H9 (cell line): ENCODE measurements at regions not wholly inside any gene's neighbourhood (a gene's known extent, or its start where the extent isn't known, plus 50 kb on each side); places are given as distances from the start of the nearest gene placed in this dataset.

Experiments
- DNase-seq: peaks from one replicate; pipeline ENCODE4 v3.0.0-alpha.2; 2017
- H2AFZ ChIP-seq: one replicate; pipeline ENCODE4 v1.6.1; 2013; ENCODE audit warnings: mild to moderate bottlenecking, low read length, control low read depth, moderate library complexity
- H2AK5ac ChIP-seq: 2 replicates; pipeline ENCODE4 v1.6.1; 2013; ENCODE audit warnings: low read length, control low read depth, mixed read lengths; ENCODE audit not compliant: insufficient read length
- H2BK120ac ChIP-seq: one replicate; pipeline ENCODE4 v1.6.1; 2013; ENCODE audit warnings: low read depth, mild to moderate bottlenecking, low read length, control low read depth, inconsistent platforms; ENCODE audit not compliant: poor library complexity, severe bottlenecking
- H2BK12ac ChIP-seq: 2 replicates; pipeline ENCODE4 v1.6.1; 2013; ENCODE audit warnings: low read length, control low read depth, mixed read lengths, low read depth; ENCODE audit not compliant: insufficient read length
- H2BK15ac ChIP-seq: 2 replicates; pipeline ENCODE4 v1.6.1; 2013; ENCODE audit warnings: low read depth, low read length, control low read depth
- H2BK20ac ChIP-seq: one replicate; pipeline ENCODE4 v1.6.1; 2013; ENCODE audit warnings: low read depth, mild to moderate bottlenecking, low read length, control low read depth, inconsistent platforms; ENCODE audit not compliant: poor library complexity, severe bottlenecking
- H2BK5ac ChIP-seq: 2 replicates; pipeline ENCODE4 v1.6.1; 2013; ENCODE audit warnings: low read length, control low read depth, mixed read lengths; ENCODE audit not compliant: insufficient read length
- H3K14ac ChIP-seq: 2 replicates; pipeline ENCODE4 v1.6.1; 2013; ENCODE audit warnings: low read length, control low read depth; ENCODE audit not compliant: insufficient read depth
- H3K18ac ChIP-seq: 2 replicates; pipeline ENCODE4 v1.6.1; 2013; ENCODE audit warnings: low read depth, mild to moderate bottlenecking, mixed read lengths, low read length, control low read depth; ENCODE audit not compliant: insufficient read length
- H3K23ac ChIP-seq: 2 replicates; pipeline ENCODE4 v1.6.1; 2013; ENCODE audit warnings: low read length, control low read depth, mixed read lengths, low read depth; ENCODE audit not compliant: insufficient read length
- H3K23me2 ChIP-seq: 2 replicates; pipeline ENCODE4 v1.6.1; 2013; ENCODE audit warnings: low read depth, mild to moderate bottlenecking, mixed read lengths, low read length, control low read depth; ENCODE audit not compliant: insufficient read length, poor library complexity, severe bottlenecking
- H3K27ac ChIP-seq: 2 replicates; pipeline ENCODE4 v1.5.1; 2013; ENCODE audit warnings: low read length, control low read depth, mixed read lengths, low read depth; ENCODE audit not compliant: insufficient read length
- H3K27me3 ChIP-seq: 2 replicates; pipeline ENCODE4 v1.6.1; 2013; ENCODE audit warnings: low read length, control low read depth, inconsistent platforms; ENCODE audit not compliant: insufficient read depth
- H3K4ac ChIP-seq: 2 replicates; pipeline ENCODE4 v1.6.1; 2013; ENCODE audit warnings: low read depth, mild to moderate bottlenecking, control low read depth, inconsistent platforms, low read length, moderate library complexity
- H3K4me1 ChIP-seq: 2 replicates; pipeline ENCODE4 v1.6.1; 2013; ENCODE audit warnings: low read length, control low read depth, inconsistent platforms; ENCODE audit not compliant: insufficient read depth
- H3K4me2 ChIP-seq: 2 replicates; pipeline ENCODE4 v1.6.1; 2013; ENCODE audit warnings: low read length, control low read depth, mixed read lengths; ENCODE audit not compliant: insufficient read length, insufficient read depth
- H3K56ac ChIP-seq: 2 replicates; pipeline ENCODE4 v1.6.1; 2013; ENCODE audit warnings: low read depth, mild to moderate bottlenecking, mixed read lengths, low read length, control low read depth; ENCODE audit not compliant: insufficient read length
- H3K79me1 ChIP-seq: 2 replicates; pipeline ENCODE4 v1.6.1; 2013; ENCODE audit warnings: low read depth, mild to moderate bottlenecking, moderate library complexity, low read length, control low read depth, inconsistent platforms; ENCODE audit not compliant: insufficient read depth, poor library complexity, severe bottlenecking
- H3K79me2 ChIP-seq: 2 replicates; pipeline ENCODE4 v1.6.1; 2013; ENCODE audit warnings: low read length, control low read depth, inconsistent platforms; ENCODE audit not compliant: insufficient read depth
- H3K9ac ChIP-seq: 2 replicates; pipeline ENCODE4 v1.6.1; 2013; ENCODE audit warnings: low read length, control low read depth, mixed read lengths; ENCODE audit not compliant: insufficient read length; ENCODE audit errors: extremely low read depth
- H3K9me3 ChIP-seq: one replicate; pipeline ENCODE4 v1.6.1; 2013; ENCODE audit warnings: low read depth, low read length, inconsistent platforms; ENCODE audit not compliant: control insufficient read depth
- H3T11ph ChIP-seq: one replicate; pipeline ENCODE4 v1.6.1; 2013; ENCODE audit warnings: mild to moderate bottlenecking, low read length, control low read depth, inconsistent platforms
- H4K20me1 ChIP-seq: one replicate; pipeline ENCODE4 v1.6.1; 2013; ENCODE audit not compliant: control insufficient read depth, insufficient read length, insufficient read depth
- H4K5ac ChIP-seq: 2 replicates; pipeline ENCODE4 v1.6.1; 2013; ENCODE audit warnings: low read depth, mild to moderate bottlenecking, mixed read lengths, low read length, control low read depth; ENCODE audit not compliant: insufficient read length
- H4K8ac ChIP-seq: replicated peaks from 2 replicates; pipeline ENCODE4 v1.6.1; 2013; ENCODE audit warnings: low read length, control low read depth, mixed read lengths, low read depth; ENCODE audit not compliant: insufficient read length
- H4K91ac ChIP-seq: 2 replicates; pipeline ENCODE4 v1.6.1; 2013; ENCODE audit warnings: low read depth, mild to moderate bottlenecking, moderate library complexity, mixed read lengths, low read length, control low read depth; ENCODE audit not compliant: insufficient read length
- H3K27ac Mint-ChIP-seq, 3 experiments: 2 replicates in 2 of 3; 3 replicates in 1 of 3; pipeline ENCODE4 v1.8.0; 2020 to 2021; ENCODE audit warnings: mixed read lengths in 3 of 3, mild to moderate bottlenecking in 1 of 3, moderate library complexity in 1 of 3
- H3K27me3 Mint-ChIP-seq: 2 replicates; pipeline ENCODE4 v1.8.0; 2021; ENCODE audit warnings: low read depth, mild to moderate bottlenecking, moderate library complexity, mixed read lengths
- H3K36me3 Mint-ChIP-seq, 3 experiments: 2 replicates in 2 of 3; 3 replicates in 1 of 3; pipeline ENCODE4 v1.8.0; 2020 to 2021; ENCODE audit warnings: low read depth in 3 of 3, mixed read lengths in 3 of 3; ENCODE audit not compliant: insufficient read depth in 1 of 3
- H3K4me1 Mint-ChIP-seq, 2 experiments: 2 replicates each; pipeline ENCODE4 v1.8.0; 2020; ENCODE audit warnings: mixed read lengths in 2 of 2
- H3K4me3 Mint-ChIP-seq, 2 experiments: 2 replicates in 1 of 2; 3 replicates in 1 of 2; pipeline ENCODE4 v1.8.0; 2020 to 2021; ENCODE audit warnings: mild to moderate bottlenecking in 2 of 2, mixed read lengths in 2 of 2, moderate library complexity in 1 of 2
- H3K9me3 Mint-ChIP-seq, 2 experiments: 2 replicates in 1 of 2; 3 replicates in 1 of 2; pipeline ENCODE4 v1.8.0; 2020; ENCODE audit warnings: mild to moderate bottlenecking in 2 of 2, mixed read lengths in 2 of 2, moderate library complexity in 1 of 2
- CTCF ChIP-seq: fragments of 200-600 bp; sonication (generic); conservative IDR thresholded peaks from 3 replicates; pipeline ENCODE4 v1.8.0; 2021; ENCODE audit warnings: antibody characterized with exemption, mild to moderate bottlenecking
- WGBS: extraction: QIAGEN DNeasy Blood & Tissue Kit; methylation state at CpG from one replicate; pipeline ENCODE4 v1.1.7; 2013; ENCODE audit warnings: missing lambda C conversion rate, low lambda C conversion rate, mixed read lengths; ENCODE audit not compliant: insufficient read length; ENCODE audit errors: extremely low coverage; 5-methylcytosine and 5-hydroxymethylcytosine counted together

GRCh38 chr15:92772061-92772460 lies 116.5 kb upstream of the FAM174B start:
- H2BK15ac ChIP-seq: no peak overlapping the region
- WGBS: no CpG with 5 or more reads among the region's 9 CpGs
- no peak overlapping the region for H3K23ac ChIP-seq
- H4K8ac ChIP-seq: no peak overlapping the region
- Mint-ChIP-seq H3K36me3 (peaks cover 3 to 9% (median 9%) of the 10 kb centered on the region in 3 experiments), H3K4me3 (no peak overlapping the region), H3K9me3 (peaks cover 10 to 15% of the 10 kb centered on the region in 2 experiments), H3K4me1 (no peaks in the 10 kb centered on the region), H3K27me3 (peaks cover 2% of the 10 kb centered on the region; the same call in 1 of the 2 replicates), H3K27ac (no peak overlapping the region)
- no peak overlapping the region for H3K9ac ChIP-seq
- no peak overlapping the region for H4K5ac ChIP-seq
- no peak overlapping the region for H3T11ph ChIP-seq
- H3K18ac ChIP-seq: no peak overlapping the region
- H4K20me1 ChIP-seq: no peaks in the 10 kb centered on the region
- no peak overlapping the region for H2BK20ac ChIP-seq
- no peak overlapping the region for H2BK5ac ChIP-seq
- H3K4me1 ChIP-seq: no peaks in the 10 kb centered on the region
- no peak overlapping the region for H3K4ac ChIP-seq
- H3K56ac ChIP-seq: no peak overlapping the region
- H3K27me3 ChIP-seq: no peaks in the 10 kb centered on the region
- H3K79me2 ChIP-seq: no peaks in the 10 kb centered on the region
- H3K23me2 ChIP-seq: no peaks in the 10 kb centered on the region
- no peak overlapping the region for H2AFZ ChIP-seq
- no peak overlapping the region for H2AK5ac ChIP-seq
- H3K27ac ChIP-seq: no peak overlapping the region
- no peak for TF ChIP-seq CTCF
- H2BK120ac ChIP-seq: no peak overlapping the region
- no peak for DNase-seq
- H4K91ac ChIP-seq: no peak overlapping the region
- H3K14ac ChIP-seq: no peak overlapping the region
- no peak overlapping the region for H2BK12ac ChIP-seq
- H3K9me3 ChIP-seq: no peaks in the 10 kb centered on the region
- no peak overlapping the region for H3K4me2 ChIP-seq
- no peaks in the 10 kb centered on the region for H3K79me1 ChIP-seq
